H1 (cell line): ENCODE measurements at regions not wholly inside any gene's neighbourhood (a gene's known extent, or its start where the extent isn't known, plus 50 kb on each side); places are given as distances from the start of the nearest gene placed in this dataset.

ENCODE experiments used
- CTCF ChIA-PET: fragments of 300-600 bp; sonication (Branson Sonifier 250); formaldehyde crosslinking; loops from one replicate; lab custom pipeline; 2021; ENCODE audit not compliant: partially characterized antibody; lab: Charles Lee
- POLR2A ChIA-PET: fragments of 300-600 bp; sonication (Branson Sonifier 250); formaldehyde crosslinking; loops from one replicate; lab custom pipeline; 2021; ENCODE audit warnings: inconsistent platforms; ENCODE audit not compliant: partially characterized antibody; lab: Charles Lee
- DNase-seq, 2 experiments: peaks; one replicate each; pipeline versions ENCODE4 v3.0.0 to v3.0.0-alpha.2; 2010 to 2022; ENCODE audit warnings: low spot score in 2 of 2, low read depth in 1 of 2, mixed read lengths in 1 of 2
- FAIRE-seq: peaks from 2 replicates; lab custom pipeline; 2011; peaks lifted over from hg19 to GRCh38; lab: Jason Lieb, UNC
- H2AFZ ChIP-seq: 2 replicates; pipeline ENCODE4 v1.8.1; 2012; ENCODE audit warnings: low read length, inconsistent platforms
- H2AK5ac ChIP-seq: 2 replicates; pipeline ENCODE4 v1.6.1; 2013; ENCODE audit warnings: low read depth, low read length
- H2BK120ac ChIP-seq: replicated peaks from 2 replicates; pipeline ENCODE3; 2013; ENCODE audit warnings: low read depth, low read length, inconsistent platforms
- H2BK12ac ChIP-seq: 2 replicates; pipeline ENCODE4 v1.6.1; 2013; ENCODE audit warnings: low read depth, low read length
- H2BK15ac ChIP-seq: 2 replicates; pipeline ENCODE4 v1.6.1; 2013; ENCODE audit warnings: low read length
- H2BK20ac ChIP-seq: 2 replicates; pipeline ENCODE4 v1.6.1; 2013; ENCODE audit warnings: low read length
- H2BK5ac ChIP-seq: 2 replicates; pipeline ENCODE4 v1.6.1; 2013; ENCODE audit warnings: low read depth, low read length
- H3K14ac ChIP-seq: 2 replicates; pipeline ENCODE4 v1.6.1; 2013; ENCODE audit warnings: inconsistent platforms; ENCODE audit not compliant: insufficient read length
- H3K18ac ChIP-seq: 2 replicates; pipeline ENCODE4 v1.6.1; 2013; ENCODE audit warnings: low read length; ENCODE audit errors: extremely low read depth
- H3K23ac ChIP-seq: 2 replicates; pipeline ENCODE4 v1.6.1; 2013; ENCODE audit warnings: inconsistent platforms; ENCODE audit not compliant: insufficient read length
- H3K23me2 ChIP-seq: 2 replicates; pipeline ENCODE4 v1.6.1; 2013; ENCODE audit warnings: low read depth, low read length
- H3K27ac ChIP-seq: 2 replicates; pipeline ENCODE4 v1.6.1; 2011; ENCODE audit warnings: low read depth, low read length, inconsistent platforms
- H3K27me3 ChIP-seq, 4 experiments: replicated peaks in 1 of 4; 1 replicate in 1 of 4; 2 replicates in 3 of 4; pipeline versions ENCODE4 v1.6.1 to v1.8.1; 2011 to 2013; ENCODE audit warnings: low read length in 3 of 4, mild to moderate bottlenecking in 3 of 4, inconsistent platforms in 2 of 4, mixed read lengths in 2 of 4, moderate library complexity in 1 of 4; ENCODE audit not compliant: control insufficient read depth in 3 of 4, insufficient read depth in 3 of 4; ENCODE audit errors: extremely low read depth in 1 of 4
- H3K36me3 ChIP-seq, 4 experiments: 2 replicates each; pipeline versions ENCODE4 v1.6.1 to v1.8.1; 2011 to 2013; ENCODE audit warnings: mild to moderate bottlenecking in 4 of 4, low read length in 3 of 4, moderate library complexity in 2 of 4, control low read depth in 1 of 4, inconsistent platforms in 1 of 4; ENCODE audit not compliant: insufficient read depth in 4 of 4, control insufficient read depth in 2 of 4
- H3K4ac ChIP-seq: replicated peaks from 2 replicates; pipeline ENCODE3; 2013; ENCODE audit warnings: low read length, low read depth, mixed read lengths, inconsistent platforms; ENCODE audit not compliant: insufficient read length
- H3K4me1 ChIP-seq, 4 experiments: replicated peaks in 1 of 4; 1 replicate in 1 of 4; 2 replicates in 3 of 4; pipeline versions ENCODE4 v1.6.1 to v1.8.1; 2011 to 2013; ENCODE audit warnings: low read length in 3 of 4, inconsistent platforms in 2 of 4, mixed read lengths in 1 of 4; ENCODE audit not compliant: insufficient read depth in 4 of 4, control insufficient read depth in 3 of 4
- H3K4me2 ChIP-seq, 2 experiments: 2 replicates each; pipeline versions ENCODE4 v1.6.1 to v1.8.1; 2011 to 2013; ENCODE audit warnings: low read depth in 2 of 2, low read length in 2 of 2, control low read depth in 1 of 2, inconsistent platforms in 1 of 2, mild to moderate bottlenecking in 1 of 2; ENCODE audit not compliant: insufficient read depth in 1 of 2
- H3K4me3 ChIP-seq, 4 experiments: fragments of 200-600, 300-600 bp in 1 of 4; sonication (generic), shearing (Covaris generic), sonication (Bioruptor Twin) in 1 of 4; 2 replicates each; pipeline versions ENCODE4 v1.5.1 to v1.8.1; 2011 to 2016; ENCODE audit warnings: low read length in 4 of 4, low read depth in 3 of 4, control low read depth in 2 of 4, inconsistent platforms in 2 of 4, mild to moderate bottlenecking in 2 of 4, mixed read lengths in 1 of 4, moderate library complexity in 1 of 4; ENCODE audit not compliant: insufficient read depth in 2 of 4; ENCODE audit errors: extremely low read depth in 1 of 4
- H3K56ac ChIP-seq: replicated peaks from 2 replicates; pipeline ENCODE3; 2013; ENCODE audit warnings: low read depth, mild to moderate bottlenecking, mixed read lengths, low read length, inconsistent platforms; ENCODE audit not compliant: insufficient read length
- H3K79me1 ChIP-seq: 2 replicates; pipeline ENCODE4 v1.6.1; 2013; ENCODE audit warnings: low read depth, low read length, control low read depth
- H3K79me2 ChIP-seq, 2 experiments: 2 replicates each; pipeline versions ENCODE4 v1.6.1 to v1.8.1; 2012 to 2013; ENCODE audit warnings: low read length in 2 of 2, mild to moderate bottlenecking in 2 of 2, inconsistent platforms in 1 of 2; ENCODE audit not compliant: insufficient read depth in 2 of 2, control insufficient read depth in 1 of 2
- H3K9ac ChIP-seq, 4 experiments: replicated peaks in 1 of 4; 1 replicate in 1 of 4; 2 replicates in 3 of 4; pipeline versions ENCODE4 v1.6.1 to v1.8.1; 2011 to 2013; ENCODE audit warnings: low read depth in 3 of 4, low read length in 3 of 4, control low read depth in 2 of 4, mild to moderate bottlenecking in 2 of 4, moderate library complexity in 2 of 4, inconsistent platforms in 1 of 4; ENCODE audit errors: extremely low read depth in 1 of 4
- H3K9me3 ChIP-seq, 2 experiments: 2 replicates each; pipeline versions ENCODE4 v1.6.1 to v1.8.1; 2012 to 2013; ENCODE audit warnings: mild to moderate bottlenecking in 2 of 2, moderate library complexity in 2 of 2, control low read depth in 1 of 2, inconsistent platforms in 1 of 2, low read depth in 1 of 2, low read length in 1 of 2, mixed read lengths in 1 of 2; ENCODE audit not compliant: insufficient read depth in 2 of 2
- H4K20me1 ChIP-seq, 2 experiments: replicated peaks in 1 of 2; 2 replicates each; pipeline versions ENCODE3 to v1.8.1; 2011 to 2013; ENCODE audit warnings: inconsistent platforms in 2 of 2, low read length in 2 of 2, mild to moderate bottlenecking in 1 of 2; ENCODE audit not compliant: insufficient read depth in 2 of 2, control insufficient read depth in 1 of 2
- H4K5ac ChIP-seq: 2 replicates; pipeline ENCODE4 v1.6.1; 2013; ENCODE audit warnings: low read length, low read depth, mixed read lengths, inconsistent platforms; ENCODE audit not compliant: insufficient read length
- H4K8ac ChIP-seq: 2 replicates; pipeline ENCODE4 v1.8.0; 2013; ENCODE audit warnings: mild to moderate bottlenecking, moderate library complexity, low read length, inconsistent platforms; ENCODE audit not compliant: insufficient read depth; ENCODE audit errors: extremely low read depth
- H4K91ac ChIP-seq: replicated peaks from 2 replicates; pipeline ENCODE3; 2013; ENCODE audit warnings: low read length, mixed read lengths, inconsistent platforms; ENCODE audit not compliant: insufficient read length
- CTBP2 ChIP-seq: IDR thresholded peaks from 2 replicates; pipeline ENCODE4 v1.7.0; 2011; ENCODE audit warnings: borderline replicate concordance, mild to moderate bottlenecking, moderate library complexity, mixed read lengths, low read length; ENCODE audit not compliant: insufficient read depth, insufficient read length
- PHF8 ChIP-seq: fragments of 200-600 bp; sonication (generic); conservative IDR thresholded peaks from 2 replicates; pipeline ENCODE4 v1.7.1; 2012; ENCODE audit warnings: low read depth, mild to moderate bottlenecking, inconsistent platforms, low read length, moderate library complexity
- WGBS, 2 experiments: shearing (Covaris generic) in 1 of 2; methylation state at CpG; one replicate each; pipeline versions ENCODE4 v1.1.6 to v1.1.7; 2013 to 2015; ENCODE audit warnings: low lambda C conversion rate in 2 of 2, mixed read lengths in 2 of 2, inconsistent platforms in 1 of 2, low coverage in 1 of 2, missing lambda C conversion rate in 1 of 2; ENCODE audit not compliant: insufficient replicate concordance in 2 of 2, insufficient coverage in 1 of 2, insufficient read length in 1 of 2; ENCODE audit errors: extremely low coverage in 1 of 2, missing lambda C conversion rate in 1 of 2; 5-methylcytosine and 5-hydroxymethylcytosine counted together

DNA sequence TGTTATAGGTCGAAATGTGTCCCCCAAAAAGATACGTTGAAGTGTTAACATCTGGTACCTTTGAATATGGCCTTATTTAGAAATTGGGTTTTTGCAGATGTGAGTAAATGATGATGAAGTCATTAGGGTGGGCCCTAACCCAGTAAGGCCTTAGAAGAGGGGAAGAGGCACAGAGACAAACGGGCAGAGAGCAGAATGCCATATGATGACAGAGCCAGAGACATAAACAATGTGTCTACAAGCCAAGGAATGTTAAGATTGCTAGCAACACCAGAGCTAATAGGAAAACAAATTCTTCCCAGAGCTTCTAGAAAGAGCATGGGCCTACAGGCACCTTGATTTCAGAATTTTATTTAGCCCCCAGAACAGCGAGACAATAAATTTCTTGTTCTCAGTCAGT lies 693.1 kb upstream of the NECTIN3 start:
- Histone ChIP-seq H3K27me3 (no peaks in the 10 kb centered on the region), H4K20me1 (no peaks in the 10 kb centered on the region), H2BK15ac (no peak overlapping the region), H2AFZ (0 out of 2 replicates have a peak overlapping the region, but pooled peaks have one; percentile 13), H3K56ac (no peak overlapping the region), H2AK5ac (no peak overlapping the region), H3K14ac (no peak overlapping the region), H3K36me3 (no peaks in the 10 kb centered on the region), H2BK120ac (no peak overlapping the region), H2BK20ac (no peak overlapping the region), H3K4me3 (no peak overlapping the region), H3K23ac (no peak overlapping the region)
- DNase-seq: no peak
- POLR2A ChIA-PET: no interaction called here
- no peak for TF ChIP-seq CTBP2
- TF ChIP-seq PHF8: no peak
- TF ChIP-seq, all 59 proteins: peak for 0
- Histone ChIP-seq H3K9me3 (no peaks in the 10 kb centered on the region), H3K9ac (no peak overlapping the region), H3K18ac (no peak overlapping the region), H3K4me2 (no peak overlapping the region), H4K5ac (no peak overlapping the region), H4K8ac (no peak overlapping the region), H2BK5ac (no peak overlapping the region), H3K27ac (no peak overlapping the region), H2BK12ac (no peak overlapping the region), H3K23me2 (no peaks in the 10 kb centered on the region), H3K4ac (no peak overlapping the region), H3K79me2 (no peaks in the 10 kb centered on the region), H3K4me1 (no peaks in the 10 kb centered on the region), H4K91ac (no peak overlapping the region), H3K79me1 (no peaks in the 10 kb centered on the region)
- CTCF ChIA-PET: interaction anchor here (0.7 kb wide), 1 partner anchor 12 kb away, joined by 3 read pairs; no protein-coding TSS in a partner anchor
- WGBS, 2 experiments: 80% methylated on average over 4 of the region's 4 CpGs; no CpG with 5 or more reads in 1 of the 2 experiments
- FAIRE-seq: no peak
